ENCODE measurements at regions not wholly inside any gene's neighbourhood (a gene's known extent, or its start where the extent isn't known, plus 50 kb on each side); places are given as distances from the start of the nearest gene placed in this dataset.
A peak's percentile ranks its signal among the peaks of the same experiment; 100 is the strongest.

GRCh38 chr15:97745481-97746071 lies 214.9 kb upstream of the ARRDC4 start:
- DNase-seq (ENCODE audit: missing footprints) (no peak), ATAC-seq (no peak)
- intact Hi-C loops (cut with DNase I): no loop called here

DNA sequence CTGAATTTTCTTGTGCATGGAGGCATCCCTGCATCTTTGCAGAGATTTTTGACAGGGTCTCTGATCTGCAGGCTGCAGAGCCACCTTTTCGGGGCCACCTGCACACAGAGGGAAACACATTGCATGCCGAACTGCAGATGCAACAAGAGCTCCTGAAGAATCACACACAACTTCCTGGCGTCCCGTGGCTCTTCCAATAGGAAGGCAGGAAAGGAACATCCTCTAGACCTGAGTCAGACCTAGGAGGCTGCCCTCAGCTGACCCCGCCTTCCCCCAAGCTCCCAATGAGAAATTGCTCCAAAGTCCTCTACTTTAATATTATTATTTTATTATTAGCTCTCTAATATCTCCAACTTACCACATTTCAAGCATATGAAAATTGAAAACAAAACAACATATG lies 213.2 kb upstream of the ARRDC4 start:
- intact Hi-C loops (cut with DNase I): no loop called here
- ATAC-seq (no peak), DNase-seq (ENCODE audit: missing footprints) (no peak)

GRCh38 chr15:97748576-97748975 lies 211.9 kb upstream of the ARRDC4 start:
- DNase-seq (ENCODE audit: missing footprints) (no peak), ATAC-seq (no peak)
- intact Hi-C loops (cut with DNase I): no loop called here

DNA sequence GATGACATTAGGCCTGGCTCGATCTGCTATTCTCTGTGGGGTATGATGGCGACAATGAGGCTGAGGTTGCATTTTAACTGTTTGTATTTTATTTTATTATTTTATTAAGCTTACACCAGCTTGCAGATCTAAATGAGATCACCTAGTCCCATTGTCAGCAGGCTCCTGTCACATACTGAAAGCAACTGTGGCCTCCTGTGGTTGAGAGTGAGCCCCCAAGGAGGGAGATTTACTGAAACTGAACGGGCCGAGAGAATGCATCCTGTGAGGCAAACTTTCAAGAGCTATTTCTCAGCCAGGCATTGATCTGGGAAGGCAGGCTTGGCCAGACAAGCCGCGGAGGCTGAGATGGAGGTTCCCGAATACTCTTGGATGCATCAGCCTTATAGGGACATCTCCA lies 210.4 kb upstream of the ARRDC4 start:
- intact Hi-C loops (cut with DNase I): no loop called here
- DNase-seq (ENCODE audit: missing footprints): no peak
- no peak for ATAC-seq

GRCh38 chr15:97755726-97756125 lies 204.8 kb upstream of the ARRDC4 start:
- no peak for DNase-seq (ENCODE audit: missing footprints)
- intact Hi-C loops (cut with DNase I): loop anchor here (5.0 kb wide), 1 partner anchor 1398 kb away; no protein-coding TSS in a partner anchor
- ATAC-seq: no peak

GRCh38 chr15:97759363-97759762 lies 201.1 kb upstream of the ARRDC4 start:
- intact Hi-C loops (cut with DNase I): loop anchor here (5.0 kb wide), 1 partner anchor 1402 kb away; no protein-coding TSS in a partner anchor
- no peak for ATAC-seq
- no peak for DNase-seq (ENCODE audit: missing footprints)

DNA sequence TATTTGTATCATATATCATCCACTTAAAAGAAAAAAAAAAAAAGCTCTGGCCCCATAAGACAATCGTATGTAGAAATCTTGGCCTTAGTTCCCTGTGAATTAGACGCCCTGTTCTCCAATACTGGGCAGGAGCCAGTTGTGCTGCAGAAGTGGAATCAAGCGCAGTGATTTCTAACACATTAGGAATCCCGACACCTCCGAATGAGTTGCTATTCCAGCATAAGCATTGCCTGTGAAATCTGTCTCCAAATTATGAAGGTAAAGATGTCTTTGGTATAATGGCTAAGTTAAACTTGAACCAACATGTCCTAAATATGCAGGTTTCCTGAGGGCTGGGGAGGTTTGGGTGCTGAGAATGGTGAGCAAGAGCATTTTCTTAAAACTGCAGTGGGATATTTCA lies 199.4 kb upstream of the ARRDC4 start:
- ATAC-seq: no peak
- DNase-seq (ENCODE audit: missing footprints): no peak

GRCh38 chr15:97783240-97783639 lies 177.3 kb upstream of the ARRDC4 start:
- no peak for ATAC-seq

More for the DNA sequence above, 199.4 kb upstream of the ARRDC4 start:
- intact Hi-C loops (cut with DNase I): no loop called here

DNA sequence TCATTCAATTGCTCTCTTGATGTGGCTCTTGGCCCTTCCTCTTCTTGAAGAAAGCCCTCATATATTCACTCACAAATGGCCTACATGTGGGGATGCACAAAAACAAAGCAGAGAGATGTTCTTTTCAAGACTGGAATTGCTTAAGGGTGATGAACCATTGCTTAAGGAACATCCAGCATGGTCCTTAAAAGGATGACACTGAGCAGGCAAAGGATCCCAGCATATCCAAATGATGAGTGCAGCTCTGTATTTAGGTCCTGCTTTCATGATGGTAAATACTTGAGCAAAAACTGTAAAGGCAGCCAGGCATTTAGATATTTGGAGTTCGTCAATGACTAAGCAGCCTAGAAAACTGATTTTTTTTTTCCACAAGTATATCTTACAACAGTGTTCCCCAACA lies 173.8 kb upstream of the ARRDC4 start:
- ATAC-seq (no peak), DNase-seq (ENCODE audit: missing footprints) (no peak)
- intact Hi-C loops (cut with DNase I): no loop called here

More at GRCh38 chr15:97783240-97783639, 177.3 kb upstream of the ARRDC4 start:
- no peak for DNase-seq (ENCODE audit: missing footprints)
- intact Hi-C loops (cut with DNase I): no loop called here

DNA sequence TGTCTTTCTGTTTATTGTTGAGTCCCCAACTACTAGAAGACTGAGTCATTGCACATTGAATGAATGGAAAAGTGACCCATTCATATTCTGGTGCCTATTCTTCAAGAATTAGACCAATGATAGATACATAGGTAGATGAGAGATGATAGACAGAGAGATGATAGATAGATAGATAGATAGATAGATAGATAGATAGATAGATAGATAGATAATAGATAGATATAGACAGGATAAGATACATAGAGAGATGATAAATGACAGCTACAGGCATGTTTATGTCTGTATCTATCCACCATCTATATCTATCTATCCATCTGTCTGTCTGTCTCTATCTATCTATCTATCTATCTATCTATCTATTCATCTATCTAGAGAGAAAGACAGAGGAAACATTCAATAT lies 170.3 kb upstream of the ARRDC4 start:
- DNase-seq (ENCODE audit: missing footprints): no peak
- intact Hi-C loops (cut with DNase I): no loop called here
- no peak for ATAC-seq

- DNase-seq (ENCODE audit: missing footprints) (no peak), ATAC-seq (peak; percentile 20)
- intact Hi-C loops (cut with DNase I): no loop called here
Observed at GRCh38 chr15:97791824-97792792, 168.4 kb upstream of the ARRDC4 start.

- intact Hi-C loops (cut with DNase I): no loop called here
Observed at GRCh38 chr15:97804950-97805349, 155.6 kb upstream of the ARRDC4 start.

DNA sequence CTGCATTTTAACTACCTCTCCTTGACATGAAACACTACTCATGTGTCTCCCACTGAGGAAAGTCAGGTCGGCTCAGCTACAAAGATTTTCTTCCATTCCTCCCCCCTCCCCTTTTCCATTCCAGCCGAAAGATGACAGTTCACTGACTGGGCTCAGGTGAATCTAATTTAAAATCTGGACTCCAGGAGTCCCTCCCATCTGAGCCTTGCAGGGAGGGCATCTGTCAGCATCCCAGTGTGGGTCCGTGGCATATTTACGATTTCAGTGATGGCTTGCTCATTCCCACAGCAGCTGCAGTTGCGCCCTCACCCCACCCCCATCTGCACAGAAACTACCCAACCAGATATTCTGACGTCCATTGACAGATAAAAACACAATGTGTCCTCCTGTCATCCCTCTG lies 153.7 kb upstream of the ARRDC4 start:
- no peak for DNase-seq (ENCODE audit: missing footprints)
- intact Hi-C loops (cut with DNase I): no loop called here
- ATAC-seq: no peak

More at GRCh38 chr15:97804950-97805349, 155.6 kb upstream of the ARRDC4 start:
- no peak for ATAC-seq
- DNase-seq (ENCODE audit: missing footprints): no peak

GRCh38 chr15:97815835-97816234 lies 144.7 kb upstream of the ARRDC4 start:
- no peak for ATAC-seq
- intact Hi-C loops (cut with DNase I): no loop called here
- no peak for DNase-seq (ENCODE audit: missing footprints)

GRCh38 chr15:97817276-97817890 lies 143.1 kb upstream of the ARRDC4 start:
- DNase-seq (ENCODE audit: missing footprints): no peak
- ATAC-seq: no peak
- intact Hi-C loops (cut with DNase I): no loop called here

DNA sequence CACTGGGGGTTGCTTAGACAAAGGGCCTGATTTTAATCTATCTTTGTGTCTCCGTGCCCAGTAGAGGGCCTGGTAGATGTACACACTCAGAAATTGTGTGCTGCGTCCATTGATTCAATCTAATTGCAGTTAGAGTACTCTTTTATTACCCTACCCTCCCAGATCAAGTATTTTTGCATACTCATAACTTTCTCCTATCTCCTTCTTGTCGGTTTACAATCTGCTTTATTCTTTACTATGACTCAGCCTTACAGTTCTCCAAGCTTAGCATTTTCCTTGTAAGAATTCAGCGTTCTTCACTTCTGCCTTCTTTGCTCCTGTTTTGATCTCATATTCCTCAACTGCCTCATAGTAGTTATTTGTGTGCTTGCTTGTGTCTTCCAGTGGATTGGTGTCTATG lies 124.5 kb upstream of the ARRDC4 start:
- no peak for DNase-seq (ENCODE audit: missing footprints)
- no peak for ATAC-seq
- intact Hi-C loops (cut with DNase I): no loop called here

- ATAC-seq (no peak), DNase-seq (ENCODE audit: missing footprints) (no peak)
- intact Hi-C loops (cut with DNase I): no loop called here
Observed at GRCh38 chr15:97837896-97838295, 122.6 kb upstream of the ARRDC4 start.

DNA sequence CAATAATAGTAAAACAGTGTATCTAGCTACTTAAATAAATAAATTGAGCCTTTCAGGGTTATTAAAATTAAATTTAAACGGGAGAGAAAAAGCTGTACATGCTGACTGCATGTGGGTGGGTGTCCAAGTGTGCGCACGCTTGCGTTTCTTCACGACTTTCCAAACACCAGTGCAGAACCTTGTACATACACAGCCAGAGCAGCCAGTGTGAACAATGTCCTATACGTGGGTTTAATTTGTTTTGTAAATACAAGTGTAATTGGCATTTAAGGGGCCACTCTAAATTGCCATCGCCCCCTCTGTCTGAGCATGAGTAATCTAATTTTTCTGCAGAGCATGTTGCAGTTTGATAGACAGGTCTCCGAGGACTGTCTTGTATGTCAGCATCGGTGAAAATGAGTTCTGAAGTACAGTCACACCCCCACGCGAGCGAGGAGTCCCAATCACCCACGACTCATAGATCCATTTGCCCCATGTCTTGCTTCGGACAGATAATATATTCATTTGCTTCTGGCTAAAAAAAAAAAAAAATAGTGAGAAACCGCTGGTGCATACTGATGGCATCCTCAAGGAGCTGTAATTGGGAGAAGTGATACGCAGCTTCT lies 121.8 kb upstream of the ARRDC4 start:
- ATAC-seq: no peak
- intact Hi-C loops (cut with DNase I): no loop called here
- no peak for DNase-seq (ENCODE audit: missing footprints)

GRCh38 chr15:97840501-97840900 lies 120.0 kb upstream of the ARRDC4 start:
- DNase-seq (ENCODE audit: missing footprints) (no peak), ATAC-seq (no peak)
- intact Hi-C loops (cut with DNase I): no loop called here
